ENCODE measurements at regions not wholly inside any gene's neighbourhood (a gene's known extent, or its start where the extent isn't known, plus 50 kb on each side); places are given as distances from the start of the nearest gene placed in this dataset.
"Not testable (repeated sequence)": the region's sequence is repeated elsewhere in the genome, so short reads cannot be mapped to it uniquely, and the experiment has no call there.

DNA sequence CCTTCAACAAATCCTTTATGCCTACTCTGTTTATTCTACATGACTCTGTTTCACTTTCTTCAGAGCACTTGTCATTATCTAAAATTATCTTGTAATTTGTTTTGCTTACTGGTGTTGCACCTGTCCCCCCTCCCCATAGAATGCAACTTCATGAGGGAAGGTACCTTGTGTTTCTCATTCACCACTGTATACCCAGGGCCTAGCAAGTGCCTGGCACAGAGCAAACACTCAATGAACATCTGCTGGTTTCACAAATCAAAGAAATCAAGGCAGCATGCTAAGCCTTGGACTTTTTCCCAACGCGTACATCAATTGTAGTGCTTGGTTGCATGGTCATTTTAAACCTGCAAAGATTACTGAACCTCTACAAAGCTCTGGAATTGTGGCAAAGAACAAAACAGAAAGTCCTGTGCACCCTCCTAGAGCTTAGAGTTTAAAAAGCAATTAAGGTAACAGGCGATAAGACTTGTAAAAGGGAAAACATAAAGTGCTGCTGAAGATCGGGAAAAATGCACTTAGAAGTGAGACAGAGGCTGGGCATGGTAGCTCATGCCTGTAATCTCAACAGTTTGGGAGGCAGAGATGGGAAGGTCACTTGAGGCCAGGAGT, 479.1 kb downstream of the MED13L start:
- ChIA-PET CTCF (interaction anchor here (0.6 to 0.9 kb wide), 2 partner anchors 74 to 1906 kb away, joined by 3 to 5 read pairs; no protein-coding TSS in a partner anchor), POLR2A (no interaction called here)
- Mint-ChIP-seq H3K9me3 (ENCODE audit: unreplicated experiment) (peaks cover 7% of the 10 kb centered on the region), H3K27ac (ENCODE audit: low read depth, unreplicated experiment) (no peak overlapping the region), H3K4me3 (ENCODE audit: unreplicated experiment) (no peak overlapping the region), H3K36me3 (ENCODE audit: insufficient read depth, unreplicated experiment) (no peaks in the 10 kb centered on the region), H3K27me3 (ENCODE audit: insufficient read depth, unreplicated experiment) (peaks cover 29% of the 10 kb centered on the region), H3K4me1 (ENCODE audit: insufficient read depth, unreplicated experiment) (no peaks in the 10 kb centered on the region)
- no TSS peak for BruUV-seq (replicated peaks)
- TF ChIP-seq, protein P1, sequence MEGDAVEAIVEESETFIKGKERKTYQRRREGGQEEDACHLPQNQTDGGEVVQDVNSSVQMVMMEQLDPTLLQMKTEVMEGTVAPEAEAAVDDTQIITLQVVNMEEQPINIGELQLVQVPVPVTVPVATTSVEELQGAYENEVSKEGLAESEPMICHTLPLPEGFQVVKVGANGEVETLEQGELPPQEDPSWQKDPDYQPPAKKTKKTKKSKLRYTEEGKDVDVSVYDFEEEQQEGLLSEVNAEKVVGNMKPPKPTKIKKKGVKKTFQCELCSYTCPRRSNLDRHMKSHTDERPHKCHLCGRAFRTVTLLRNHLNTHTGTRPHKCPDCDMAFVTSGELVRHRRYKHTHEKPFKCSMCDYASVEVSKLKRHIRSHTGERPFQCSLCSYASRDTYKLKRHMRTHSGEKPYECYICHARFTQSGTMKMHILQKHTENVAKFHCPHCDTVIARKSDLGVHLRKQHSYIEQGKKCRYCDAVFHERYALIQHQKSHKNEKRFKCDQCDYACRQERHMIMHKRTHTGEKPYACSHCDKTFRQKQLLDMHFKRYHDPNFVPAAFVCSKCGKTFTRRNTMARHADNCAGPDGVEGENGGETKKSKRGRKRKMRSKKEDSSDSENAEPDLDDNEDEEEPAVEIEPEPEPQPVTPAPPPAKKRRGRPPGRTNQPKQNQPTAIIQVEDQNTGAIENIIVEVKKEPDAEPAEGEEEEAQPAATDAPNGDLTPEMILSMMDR (IDR thresholded peaks at IDR 0.05; ENCODE audit: unreplicated experiment): no peak
- no peak for DNase-seq (ENCODE audit: unreplicated experiment)
- intact Hi-C loops (cut with micrococcal nuclease): no loop called here

DNA sequence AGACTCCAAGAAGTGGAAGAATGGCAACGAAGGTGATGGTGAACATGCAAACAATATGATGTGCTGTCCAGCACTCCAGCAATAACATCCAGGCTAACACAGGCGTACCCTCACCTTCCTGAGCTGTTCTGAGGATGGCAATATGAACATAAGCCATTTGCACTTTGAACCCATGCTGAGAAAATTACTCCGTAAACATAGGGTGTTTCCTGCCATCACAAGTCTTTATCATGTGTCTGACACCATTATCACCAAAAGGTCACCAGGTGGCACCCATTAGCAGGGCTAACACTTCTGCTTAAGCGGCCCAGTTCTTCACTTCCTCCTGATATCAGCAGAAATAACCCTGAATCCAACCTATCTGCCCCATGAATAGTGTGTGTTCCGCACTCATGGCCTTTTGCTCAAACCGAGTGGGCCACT, 482.8 kb downstream of the MED13L start:
- no peaks in the 10 kb centered on the region for H3K4me1 Mint-ChIP-seq (ENCODE audit: insufficient read depth, unreplicated experiment)
- POLR2A ChIA-PET: no interaction called here
- TF ChIP-seq, protein P1 (IDR thresholded peaks at IDR 0.05; ENCODE audit: unreplicated experiment): no peak
- BruUV-seq (replicated peaks): no TSS peak
- no peak overlapping the region for H3K4me3 Mint-ChIP-seq (ENCODE audit: unreplicated experiment)
- DNase-seq (ENCODE audit: unreplicated experiment): peak; percentile 6
- intact Hi-C loops (cut with micrococcal nuclease): no loop called here
- peaks cover 7% of the 10 kb centered on the region for H3K9me3 Mint-ChIP-seq (ENCODE audit: unreplicated experiment)
- CTCF ChIA-PET: interaction anchor here (0.5 kb wide), 1 partner anchor 581 kb away, joined by 3 read pairs; no protein-coding TSS in a partner anchor
- no peak overlapping the region for H3K27ac Mint-ChIP-seq (ENCODE audit: low read depth, unreplicated experiment)
- H3K36me3 Mint-ChIP-seq (ENCODE audit: insufficient read depth, unreplicated experiment): no peaks in the 10 kb centered on the region
- peaks cover 61% of the 10 kb centered on the region for H3K27me3 Mint-ChIP-seq (ENCODE audit: insufficient read depth, unreplicated experiment)

DNA sequence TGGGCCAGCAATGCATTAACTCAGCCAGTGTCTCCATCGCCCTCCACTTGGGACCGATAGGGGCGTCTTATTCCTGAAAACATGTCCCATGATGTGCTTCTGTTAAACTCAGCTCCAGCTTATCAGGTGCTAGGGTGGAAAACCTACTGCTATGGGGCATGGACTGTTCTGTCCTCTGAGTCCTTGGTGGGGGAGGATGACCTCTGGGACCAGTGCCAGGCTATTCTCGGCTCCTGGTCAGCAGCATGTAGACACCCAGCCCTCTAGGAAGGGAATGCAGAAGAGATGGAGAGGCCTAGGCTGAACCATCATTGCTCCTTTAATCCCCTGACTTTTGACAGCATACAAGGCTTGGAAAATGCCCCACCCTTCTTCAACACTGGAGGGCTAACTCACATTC, 486.2 kb downstream of the MED13L start:
- Mint-ChIP-seq H3K27me3 (ENCODE audit: insufficient read depth, unreplicated experiment) (peaks cover 77% of the 10 kb centered on the region), H3K36me3 (ENCODE audit: insufficient read depth, unreplicated experiment) (no peaks in the 10 kb centered on the region), H3K9me3 (ENCODE audit: unreplicated experiment) (peaks cover 7% of the 10 kb centered on the region), H3K27ac (ENCODE audit: low read depth, unreplicated experiment) (no peak overlapping the region), H3K4me3 (ENCODE audit: unreplicated experiment) (no peak overlapping the region), H3K4me1 (ENCODE audit: insufficient read depth, unreplicated experiment) (no peaks in the 10 kb centered on the region)
- intact Hi-C loops (cut with micrococcal nuclease): no loop called here
- POLR2A ChIA-PET: no interaction called here
- BruUV-seq (replicated peaks): no TSS peak
- TF ChIP-seq, protein P1 (IDR thresholded peaks at IDR 0.05; ENCODE audit: unreplicated experiment): no peak
- CTCF ChIA-PET: no interaction called here
- no peak for DNase-seq (ENCODE audit: unreplicated experiment)

DNA sequence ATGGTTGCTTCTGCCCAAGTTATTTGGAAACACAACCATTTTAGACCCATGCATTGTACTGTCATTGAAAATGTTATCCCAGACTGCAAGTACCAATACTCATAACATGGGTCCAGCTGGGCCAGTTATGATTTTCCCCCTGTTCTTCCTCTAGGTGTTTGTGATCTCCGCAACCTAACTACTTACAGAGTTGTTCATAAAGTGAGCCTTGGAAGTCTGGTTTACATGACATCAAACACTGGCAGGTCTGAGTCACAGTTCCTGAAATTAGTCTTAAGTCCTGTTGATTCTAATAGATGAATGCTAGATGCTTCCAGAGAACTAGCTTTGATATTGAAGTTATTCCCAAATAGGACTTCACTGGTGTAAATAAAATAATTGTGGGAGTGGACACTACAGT, 487.0 kb downstream of the MED13L start:
- POLR2A ChIA-PET: no interaction called here
- BruUV-seq (replicated peaks): no TSS peak

DNA sequence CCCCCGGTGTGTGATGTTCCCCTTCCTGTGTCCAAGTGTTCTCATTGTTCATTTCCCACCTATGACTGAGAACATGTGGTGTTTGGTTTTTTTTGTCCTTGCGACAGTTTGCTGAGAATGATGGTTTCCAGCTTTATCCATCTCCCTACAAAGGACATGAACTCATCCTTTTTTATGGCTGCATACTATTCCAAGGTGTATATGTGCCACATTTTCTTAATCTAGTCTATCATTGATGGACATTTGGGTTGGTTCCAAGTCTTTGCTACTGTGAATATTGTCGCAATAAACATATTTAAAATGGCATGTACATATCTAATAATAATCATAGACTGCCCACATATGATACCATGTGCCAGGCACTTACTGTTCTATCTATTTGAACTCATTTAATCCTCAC, 491.0 kb downstream of the MED13L start:
- BruUV-seq (replicated peaks); POLR2A ChIA-PET; H3K9me3 Mint-ChIP-seq (ENCODE audit: unreplicated experiment): not testable (repeated sequence)

More for the DNA sequence above, 487.0 kb downstream of the MED13L start:
- Mint-ChIP-seq H3K27ac (ENCODE audit: low read depth, unreplicated experiment) (no peak overlapping the region), H3K4me3 (ENCODE audit: unreplicated experiment) (no peak overlapping the region), H3K4me1 (ENCODE audit: insufficient read depth, unreplicated experiment) (no peaks in the 10 kb centered on the region), H3K27me3 (ENCODE audit: insufficient read depth, unreplicated experiment) (peaks cover 69% of the 10 kb centered on the region), H3K9me3 (ENCODE audit: unreplicated experiment) (peaks cover 7% of the 10 kb centered on the region), H3K36me3 (ENCODE audit: insufficient read depth, unreplicated experiment) (no peaks in the 10 kb centered on the region)
- intact Hi-C loops (cut with micrococcal nuclease): no loop called here
- no peak for DNase-seq (ENCODE audit: unreplicated experiment)
- CTCF ChIA-PET: no interaction called here
- TF ChIP-seq, protein P1 (IDR thresholded peaks at IDR 0.05; ENCODE audit: unreplicated experiment): no peak

More for the DNA sequence above, 491.0 kb downstream of the MED13L start:
- H3K4me1 Mint-ChIP-seq (ENCODE audit: insufficient read depth, unreplicated experiment); H3K4me3 Mint-ChIP-seq (ENCODE audit: unreplicated experiment); H3K36me3 Mint-ChIP-seq (ENCODE audit: insufficient read depth, unreplicated experiment); intact Hi-C loops (cut with micrococcal nuclease); DNase-seq (ENCODE audit: unreplicated experiment); H3K27ac Mint-ChIP-seq (ENCODE audit: low read depth, unreplicated experiment): not testable (repeated sequence)
- CTCF ChIA-PET: interaction anchor here (0.7 to 1.5 kb wide), 2 partner anchors 15 to 98 kb away, joined by 3 to 4 read pairs; no protein-coding TSS in a partner anchor
- peaks cover 51% of the 10 kb centered on the region for H3K27me3 Mint-ChIP-seq (ENCODE audit: insufficient read depth, unreplicated experiment)
